Testis (tissue), 2 donors: ENCODE measurements at regions not wholly inside any gene's neighbourhood (a gene's known extent, or its start where the extent isn't known, plus 50 kb on each side); places are given as distances from the start of the nearest gene placed in this dataset.
"Not testable (repeated sequence)": the region's sequence is repeated elsewhere in the genome, so short reads cannot be mapped to it uniquely, and the experiment has no call there.

Experiments
- DNase-seq: peaks from one replicate; pipeline ENCODE4 v3.0.0-alpha.2; 2019
- H3K27ac ChIP-seq, 2 donors: fragments of 200-600 bp; sonication (generic); one replicate each; pipeline ENCODE4 v1.5.1; 2019
- H3K27me3 ChIP-seq: fragments of 200-600 bp; sonication (generic); one replicate; pipeline ENCODE4 v1.5.1; 2019
- H3K36me3 ChIP-seq: fragments of 200-600 bp; sonication (generic); one replicate; pipeline ENCODE4 v1.5.1; 2017; ENCODE audit warnings: low read depth; ENCODE audit errors: missing control alignments
- H3K4me1 ChIP-seq: fragments of 200-600 bp; sonication (generic); one replicate; pipeline ENCODE4 v1.5.1; 2019
- H3K4me3 ChIP-seq, 2 donors: fragments of 200-600 bp; sonication (generic); one replicate each; pipeline ENCODE4 v1.5.1; 2017 to 2019
- H3K9me3 ChIP-seq: fragments of 200-600 bp; sonication (generic); one replicate; pipeline ENCODE4 v1.5.1; 2017
- POLR2A ChIP-seq: fragments of 450-650 bp; IDR thresholded peaks from one replicate; pipeline ENCODE4 v1.6.1; 2017; ENCODE audit warnings: antibody characterized with exemption, mild to moderate bottlenecking, moderate library complexity
- WGBS, 2 donors: methylation state at CpG; one replicate each; pipeline ENCODE4 v1.1.5; 2018; 5-methylcytosine and 5-hydroxymethylcytosine counted together
- intact Hi-C: fragments of 100-400 bp; cut with DNase I; formaldehyde crosslinking; loops from one replicate; pipeline ENCODE4 v1.15.1; 2023; ENCODE audit warnings: low total_unique reads
- TF ChIP-seq, protein P1 (sequence below), 3 experiments: fragments of 450-650 bp in 2 of 3; fragments of 200-600 bp in 1 of 3; sonication (generic) in 1 of 3; IDR thresholded peaks; one replicate each; pipeline ENCODE4 v1.5.1; 2016 to 2019; ENCODE audit warnings: antibody characterized with exemption in 3 of 3, mild to moderate bottlenecking in 2 of 3, moderate library complexity in 1 of 3

DNA sequence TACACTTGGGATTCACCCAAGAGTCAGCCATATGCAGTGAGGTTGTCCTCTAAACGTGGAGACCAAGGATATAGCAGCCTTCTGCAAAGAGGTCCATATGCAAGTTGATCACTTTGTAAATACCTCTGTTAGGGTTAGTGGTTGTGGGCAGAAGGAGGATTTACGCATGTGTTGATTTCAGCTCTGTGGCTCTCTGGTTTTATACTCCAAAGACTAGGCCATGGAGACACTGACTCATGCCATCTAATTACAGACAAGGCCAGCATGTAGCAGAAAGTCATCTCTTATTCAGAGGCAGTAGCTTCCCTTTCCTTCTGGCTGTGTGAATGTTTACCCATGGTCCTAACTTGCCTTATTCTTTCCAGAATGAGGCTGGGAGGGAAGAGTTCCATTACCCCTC lies 140.9 kb upstream of the GOLGA6L4 start:
- H3K4me3 ChIP-seq, intact Hi-C loops: not testable (repeated sequence)
- WGBS, 2 donors, result 84 to 100% methylated on average over 2 of the region's 2 CpGs

DNA sequence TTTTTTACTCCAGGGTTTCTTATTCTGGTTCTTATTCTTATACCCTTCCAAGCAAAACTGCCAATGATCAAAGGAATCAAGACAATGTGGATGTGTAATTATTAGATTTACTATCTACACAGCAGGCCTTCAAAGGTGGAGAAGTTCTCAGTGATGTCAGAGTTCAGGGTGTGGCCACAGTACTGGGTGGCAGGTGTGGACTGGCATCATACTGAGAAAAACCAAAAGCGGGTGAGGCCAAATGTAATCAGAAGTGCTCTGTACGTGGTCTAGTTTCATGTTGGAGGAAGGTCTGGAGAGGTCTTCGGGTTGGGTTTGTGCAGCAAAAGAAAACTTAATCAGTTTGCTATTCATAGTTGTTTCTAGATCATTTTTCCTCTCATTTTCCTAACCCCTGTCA lies 138.5 kb upstream of the GOLGA6L4 start:
- H3K36me3 ChIP-seq, H3K4me1 ChIP-seq, intact Hi-C loops, DNase-seq, H3K4me3 ChIP-seq, H3K27ac ChIP-seq, H3K27me3 ChIP-seq, H3K9me3 ChIP-seq: not testable (repeated sequence)
- 92 to 94% methylated on average over 3 of the region's 3 CpGs for WGBS, 2 donors

More for the DNA sequence above, 140.9 kb upstream of the GOLGA6L4 start:
- DNase-seq, H3K27me3 ChIP-seq, H3K4me1 ChIP-seq, H3K27ac ChIP-seq, H3K9me3 ChIP-seq, H3K36me3 ChIP-seq: not testable (repeated sequence)

DNA sequence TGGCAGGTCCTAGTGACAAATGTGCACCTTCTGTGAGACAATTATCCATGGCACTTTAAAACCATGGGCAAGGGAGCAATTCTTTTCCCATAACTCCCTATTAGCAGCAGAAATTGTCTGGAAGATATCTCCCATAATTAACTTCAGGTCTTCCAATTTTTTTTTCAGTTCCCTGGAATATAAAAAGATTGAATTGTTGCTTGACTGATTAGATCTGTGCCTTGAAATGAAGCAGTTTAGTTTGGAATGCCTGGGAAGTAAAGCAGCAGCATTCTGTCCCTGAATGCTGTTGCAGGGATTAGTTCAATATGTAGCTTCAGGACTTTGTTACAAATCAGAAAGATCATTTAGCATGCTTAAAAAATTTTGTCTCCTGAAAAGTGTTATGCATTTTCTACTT lies 137.0 kb upstream of the GOLGA6L4 start:
- no peaks in the 10 kb centered on the region for H3K9me3 ChIP-seq
- no peak overlapping the region for H3K27ac ChIP-seq
- H3K4me3 ChIP-seq, result no peak overlapping the region
- H3K4me1 ChIP-seq, result no peaks in the 10 kb centered on the region
- H3K36me3 ChIP-seq, result no peaks in the 10 kb centered on the region
- intact Hi-C loops, result no loop called here
- no peak for TF ChIP-seq POLR2A
- TF ChIP-seq, protein P1, sequence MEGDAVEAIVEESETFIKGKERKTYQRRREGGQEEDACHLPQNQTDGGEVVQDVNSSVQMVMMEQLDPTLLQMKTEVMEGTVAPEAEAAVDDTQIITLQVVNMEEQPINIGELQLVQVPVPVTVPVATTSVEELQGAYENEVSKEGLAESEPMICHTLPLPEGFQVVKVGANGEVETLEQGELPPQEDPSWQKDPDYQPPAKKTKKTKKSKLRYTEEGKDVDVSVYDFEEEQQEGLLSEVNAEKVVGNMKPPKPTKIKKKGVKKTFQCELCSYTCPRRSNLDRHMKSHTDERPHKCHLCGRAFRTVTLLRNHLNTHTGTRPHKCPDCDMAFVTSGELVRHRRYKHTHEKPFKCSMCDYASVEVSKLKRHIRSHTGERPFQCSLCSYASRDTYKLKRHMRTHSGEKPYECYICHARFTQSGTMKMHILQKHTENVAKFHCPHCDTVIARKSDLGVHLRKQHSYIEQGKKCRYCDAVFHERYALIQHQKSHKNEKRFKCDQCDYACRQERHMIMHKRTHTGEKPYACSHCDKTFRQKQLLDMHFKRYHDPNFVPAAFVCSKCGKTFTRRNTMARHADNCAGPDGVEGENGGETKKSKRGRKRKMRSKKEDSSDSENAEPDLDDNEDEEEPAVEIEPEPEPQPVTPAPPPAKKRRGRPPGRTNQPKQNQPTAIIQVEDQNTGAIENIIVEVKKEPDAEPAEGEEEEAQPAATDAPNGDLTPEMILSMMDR (IDR thresholded peaks at IDR 0.05), result no peak
- no peak for DNase-seq
- no peaks in the 10 kb centered on the region for H3K27me3 ChIP-seq

DNA sequence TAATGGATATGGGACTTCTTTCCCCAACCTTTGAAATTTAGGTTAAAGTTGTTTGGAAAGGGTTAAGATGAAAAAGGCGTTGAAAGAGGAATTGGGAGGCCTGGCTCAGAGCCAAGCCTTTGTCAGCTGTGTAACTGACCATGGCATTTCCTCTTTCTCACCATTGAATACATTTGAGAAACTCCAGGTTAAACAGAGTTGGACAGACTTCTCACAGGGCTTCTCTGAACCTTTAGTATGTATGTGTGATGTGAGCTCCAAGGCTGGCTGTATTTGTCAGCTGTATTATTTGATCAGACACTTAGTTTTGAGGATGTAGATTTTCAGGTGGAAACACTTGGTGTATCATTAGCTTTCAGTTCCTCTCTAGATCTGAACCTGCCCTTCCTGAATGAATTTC lies 136.4 kb upstream of the GOLGA6L4 start:
- 9 to 13% methylated on average over 1 of the region's 1 CpG for whole genome bisulfite sequencing, 2 donors
- Histone ChIP-seq H3K27ac (no peak overlapping the region), H3K4me1 (no peaks in the 10 kb centered on the region), H3K27me3 (no peaks in the 10 kb centered on the region), H3K9me3 (no peaks in the 10 kb centered on the region), H3K4me3 (no peak overlapping the region), H3K36me3 (no peaks in the 10 kb centered on the region)
- TF ChIP-seq, protein P1 (IDR thresholded peaks at IDR 0.05), result no peak
- TF ChIP-seq POLR2A, result no peak
- no peak for DNase-seq
- intact Hi-C loops, result no loop called here

DNA sequence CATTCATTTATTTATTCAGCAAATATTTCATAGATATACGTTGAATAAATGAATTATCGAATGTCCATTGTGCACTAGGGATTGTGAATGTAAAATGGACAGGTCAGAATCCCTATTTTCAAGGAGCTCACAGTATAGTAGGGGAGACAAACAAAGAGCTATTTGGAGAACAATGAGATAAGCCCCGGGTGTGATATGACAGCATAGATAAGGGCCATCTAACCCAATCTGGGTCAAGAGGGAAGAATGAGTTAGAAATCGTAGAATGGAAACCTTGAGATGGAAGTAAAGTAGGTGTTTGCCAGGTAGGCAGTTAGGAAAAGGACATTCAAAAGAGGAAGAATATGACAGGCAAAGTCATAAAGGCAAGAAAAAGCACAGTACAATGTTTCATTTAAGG lies 132.2 kb upstream of the GOLGA6L4 start:
- 81 to 84% methylated on average over 4 of the region's 4 CpGs for WGBS, 2 donors
- Histone ChIP-seq H3K4me3 (no peak overlapping the region), H3K36me3 (no peaks in the 10 kb centered on the region), H3K4me1 (no peaks in the 10 kb centered on the region), H3K9me3 (no peaks in the 10 kb centered on the region), H3K27ac (no peak overlapping the region), H3K27me3 (no peaks in the 10 kb centered on the region)
- intact Hi-C loops, result no loop called here
- no peak for TF ChIP-seq POLR2A
- TF ChIP-seq, protein P1 (IDR thresholded peaks at IDR 0.05), result no peak
- no peak for DNase-seq

DNA sequence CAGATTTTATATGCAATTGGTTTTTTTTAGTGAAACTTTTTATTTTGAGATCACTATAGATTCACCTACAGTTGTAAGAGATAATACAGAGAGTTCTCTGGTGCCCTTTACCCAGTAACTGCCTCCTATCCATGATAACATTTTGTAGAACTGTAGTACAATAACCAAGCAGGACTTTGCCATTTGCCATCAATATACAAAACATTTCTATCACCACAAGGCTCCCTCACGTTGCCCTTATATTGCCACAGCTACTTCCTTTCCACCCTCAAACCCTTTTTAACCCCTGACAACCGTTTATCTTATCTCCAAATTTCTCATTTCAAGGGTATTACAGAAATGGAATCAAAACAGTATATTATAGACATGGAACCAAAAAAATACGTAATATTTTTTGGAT lies 130.7 kb upstream of the GOLGA6L4 start:
- Histone ChIP-seq H3K4me3 (no peak overlapping the region), H3K4me1 (no peaks in the 10 kb centered on the region), H3K27me3 (no peaks in the 10 kb centered on the region), H3K9me3 (no peaks in the 10 kb centered on the region), H3K36me3 (no peaks in the 10 kb centered on the region), H3K27ac (no peak overlapping the region)
- TF ChIP-seq, protein P1 (IDR thresholded peaks at IDR 0.05), result no peak
- no peak for TF ChIP-seq POLR2A
- WGBS, 2 donors, result 65 to 73% methylated on average over 3 of the region's 3 CpGs
- intact Hi-C loops, result no loop called here
- no peak for DNase-seq
